PC-3 (cell line): ENCODE measurements at regions not wholly inside any gene's neighbourhood (a gene's known extent, or its start where the extent isn't known, plus 50 kb on each side); places are given as distances from the start of the nearest gene placed in this dataset.

Experiments used
- ATAC-seq: fragments of 200-7000 bp; cut with Tn5 transposase; 2 replicates; pipeline ENCODE4 v1.9.1; 2020; ENCODE audit warnings: mild to moderate bottlenecking, moderate library complexity
- BruUV-seq: library from RNA; stranded (reverse); fragments of 400-500 nt; replicated peaks from 2 replicates; lab custom pipeline; 2021; lab: Mats Ljungman, UMichigan
- CTCF ChIA-PET: fragments of 300-600 bp; sonication (Branson Sonifier 250); formaldehyde crosslinking; loops from one replicate; lab custom pipeline; 2022; ENCODE audit warnings: antibody characterized with exemption; lab: Charles Lee
- POLR2A ChIA-PET: fragments of 300-600 bp; sonication (Branson Sonifier 250); formaldehyde crosslinking; loops from one replicate; lab custom pipeline; 2022; ENCODE audit warnings: antibody characterized with exemption; ENCODE audit not compliant: unreplicated experiment; lab: Charles Lee
- DNase-seq: peaks from one replicate; pipeline ENCODE4 v3.0.0-alpha.2; 2015
- H2AFZ ChIP-seq: fragments of 300-600 bp; sonication (generic); 2 replicates; pipeline ENCODE4 v1.6.0; 2016; ENCODE audit warnings: antibody characterized with exemption, low read length
- H3F3A ChIP-seq: fragments of 300-600 bp; sonication (generic); one replicate; pipeline ENCODE4 v1.6.0; 2017; ENCODE audit warnings: antibody characterized with exemption, low read length, control low read depth, mild to moderate bottlenecking; ENCODE audit not compliant: unreplicated experiment
- H3K27ac ChIP-seq: fragments of 300-600 bp; sonication (generic); 2 replicates; pipeline ENCODE4 v1.5.1; 2016; ENCODE audit warnings: mild to moderate bottlenecking, low read length
- H3K27me3 ChIP-seq: fragments of 300-600 bp; sonication (generic); 2 replicates; pipeline ENCODE4 v1.6.1; 2016; ENCODE audit warnings: low read length, mixed read lengths
- H3K36me3 ChIP-seq: fragments of 300-600 bp; sonication (generic); 2 replicates; pipeline ENCODE4 v1.6.1; 2016; ENCODE audit warnings: low read depth, mixed run types, low read length, mixed read lengths
- H3K4me1 ChIP-seq: fragments of 300-600 bp; sonication (generic); 2 replicates; pipeline ENCODE4 v1.5.1; 2016; ENCODE audit warnings: low read length; ENCODE audit not compliant: insufficient read depth
- H3K4me2 ChIP-seq: fragments of 300-600 bp; sonication (generic); 2 replicates; pipeline ENCODE4 v1.6.0; 2016; ENCODE audit warnings: low read length
- H3K4me3 ChIP-seq: fragments of 300-600 bp; sonication (generic); 2 replicates; pipeline ENCODE4 v1.5.1; 2016; ENCODE audit warnings: mild to moderate bottlenecking, low read length, mixed read lengths
- H3K79me2 ChIP-seq: fragments of 300-600 bp; sonication (generic); 2 replicates; pipeline ENCODE4 v1.6.1; 2017; ENCODE audit warnings: low read length, mixed read lengths
- H3K9ac ChIP-seq: fragments of 300-600 bp; sonication (generic); 2 replicates; pipeline ENCODE4 v1.6.0; 2016; ENCODE audit warnings: mild to moderate bottlenecking, low read length
- H3K9me2 ChIP-seq: fragments of 300-600 bp; sonication (generic); replicated peaks from 2 replicates; pipeline ENCODE4 v1.6.1; 2016; ENCODE audit warnings: mixed run types, low read length, mixed read lengths
- H3K9me3 ChIP-seq: fragments of 300-600 bp; sonication (generic); 2 replicates; pipeline ENCODE4 v1.6.1; 2016; ENCODE audit warnings: low read length, mixed read lengths
- H4K20me1 ChIP-seq: fragments of 300-600 bp; sonication (generic); 2 replicates; pipeline ENCODE4 v1.6.1; 2016; ENCODE audit warnings: low read length, mixed read lengths
- CTCF ChIP-seq: fragments of 300-600 bp; sonication (generic); conservative IDR thresholded peaks from 2 replicates; pipeline ENCODE4 v1.5.1; 2017; ENCODE audit warnings: antibody characterized with exemption, low read depth, mild to moderate bottlenecking, low read length
- EZH2 ChIP-seq: fragments of 300-600 bp; sonication (generic); IDR thresholded peaks from one replicate; pipeline ENCODE4 v1.6.1; 2017; ENCODE audit warnings: antibody characterized with exemption, mild to moderate bottlenecking, low read length; ENCODE audit not compliant: unreplicated experiment
- EZH2phosphoT487 ChIP-seq: fragments of 300-600 bp; sonication (generic); IDR thresholded peaks from 2 replicates; pipeline ENCODE4 v1.6.1; 2018; ENCODE audit warnings: mild to moderate bottlenecking, antibody characterized with exemption, low read length, borderline replicate concordance
- intact Hi-C: fragments of 100-400 bp; cut with micrococcal nuclease; formaldehyde crosslinking; loops from 2 replicates; pipeline ENCODE4 v1.9.0; 2023

- Histone ChIP-seq H3F3A (no peaks in the 10 kb centered on the region), H3K27me3 (no peaks in the 10 kb centered on the region), H3K4me1 (no peaks in the 10 kb centered on the region), H3K4me2 (no peak overlapping the region), H3K9me2 (no peaks in the 10 kb centered on the region), H3K4me3 (no peak overlapping the region), H3K27ac (no peak overlapping the region), H4K20me1 (no peaks in the 10 kb centered on the region), H3K36me3 (no peaks in the 10 kb centered on the region), H3K9me3 (no peaks in the 10 kb centered on the region), H3K9ac (no peak overlapping the region), H3K79me2 (no peaks in the 10 kb centered on the region), H2AFZ (no peak overlapping the region)
- intact Hi-C loops = no loop called here
- ChIA-PET POLR2A (no interaction called here), CTCF (no interaction called here)
- TF ChIP-seq CTCF = no peak
- TF ChIP-seq EZH2 = no peak
- TF ChIP-seq EZH2phosphoT487 = no peak
- DNase-seq (no peak), ATAC-seq (no peak)
- BruUV-seq = no TSS peak
Measured at GRCh38 chr13:34567597-34567996, 374.5 kb upstream of the NBEA start.

GRCh38 chr13:34570698-34571353, 371.2 kb upstream of the NBEA start:
- ATAC-seq (no peak), DNase-seq (no peak)
- no peaks in the 10 kb centered on the region for H3K79me2 ChIP-seq
- no peaks in the 10 kb centered on the region for H3F3A ChIP-seq
- no peaks in the 10 kb centered on the region for H4K20me1 ChIP-seq
- no peaks in the 10 kb centered on the region for H3K9me3 ChIP-seq
- POLR2A ChIA-PET = no interaction called here
- H3K9me2 ChIP-seq = no peaks in the 10 kb centered on the region
- peak overlapping the region; percentile 34; the same call in 1 of the 2 replicates for H2AFZ ChIP-seq
- no peaks in the 10 kb centered on the region for H3K4me1 ChIP-seq
- TF ChIP-seq EZH2 = no peak
- TF ChIP-seq CTCF = no peak
- no peak for TF ChIP-seq EZH2phosphoT487
- no peaks in the 10 kb centered on the region for H3K27me3 ChIP-seq
- BruUV-seq = no TSS peak
- H3K27ac ChIP-seq = no peak overlapping the region
- intact Hi-C loops = no loop called here
- no peak overlapping the region for H3K9ac ChIP-seq
- H3K4me3 ChIP-seq = no peak overlapping the region
- peak overlapping the region; percentile 31; the same call in 1 of the 2 replicates for H3K4me2 ChIP-seq
- H3K36me3 ChIP-seq = no peaks in the 10 kb centered on the region
- CTCF ChIA-PET = no interaction called here

GRCh38 chr13:34571716-34572115, 370.4 kb upstream of the NBEA start:
- Histone ChIP-seq H3K9ac (no peak overlapping the region), H4K20me1 (no peaks in the 10 kb centered on the region), H3F3A (no peaks in the 10 kb centered on the region), H3K4me1 (no peaks in the 10 kb centered on the region), H3K79me2 (no peaks in the 10 kb centered on the region), H3K4me3 (no peak overlapping the region), H3K36me3 (no peaks in the 10 kb centered on the region), H3K9me2 (no peaks in the 10 kb centered on the region), H3K27me3 (no peaks in the 10 kb centered on the region), H3K27ac (no peak overlapping the region), H3K9me3 (no peaks in the 10 kb centered on the region), H3K4me2 (no peak overlapping the region), H2AFZ (no peak overlapping the region)
- ATAC-seq (no peak), DNase-seq (no peak)
- ChIA-PET CTCF (no interaction called here), POLR2A (no interaction called here)
- no peak for TF ChIP-seq EZH2phosphoT487
- no peak for TF ChIP-seq EZH2
- no peak for TF ChIP-seq CTCF
- intact Hi-C loops = no loop called here
- no TSS peak for BruUV-seq
